ENCODE measurements at regions not wholly inside any gene's neighbourhood (a gene's known extent, or its start where the extent isn't known, plus 50 kb on each side); places are given as distances from the start of the nearest gene placed in this dataset.

GRCh38 chr6:95681736-95682135, 104.4 kb downstream of the MANEA start:
- no peak overlapping the region for H2AFZ ChIP-seq (ENCODE audit: low read length)
- no peak overlapping the region for H2BK5ac ChIP-seq (ENCODE audit: low read length)
- H2AK5ac ChIP-seq (ENCODE audit: low read depth, low read length), result no peak overlapping the region
- H3K18ac ChIP-seq (ENCODE audit: low read length), result no peak overlapping the region
- H2BK12ac ChIP-seq (ENCODE audit: low read length), result no peak overlapping the region
- H3K9ac ChIP-seq (ENCODE audit: low read depth, low read length, poor library complexity), result no peak overlapping the region
- H3K4ac ChIP-seq (ENCODE audit: low read length), result no peak overlapping the region
- H2BK15ac ChIP-seq (ENCODE audit: low read length), result no peak overlapping the region
- no peak overlapping the region for H4K8ac ChIP-seq (ENCODE audit: low read depth, low read length)
- no peak overlapping the region for H4K91ac ChIP-seq (ENCODE audit: low read depth, low read length, poor library complexity)
- H3K4me3 ChIP-seq (ENCODE audit: low read length in 2 of 2), result no peak overlapping the region
- no CpG with 5 or more reads among the region's 2 CpGs for WGBS, 2 donors (ENCODE audit: extremely low coverage in 2 of 2, insufficient read length in 2 of 2, insufficient replicate concordance in 1 of 2)
- no peak for DNase-seq (ENCODE audit: low spot score)
- H3K27me3 ChIP-seq (ENCODE audit: control insufficient read depth in 3 of 3, insufficient read depth in 3 of 3, low read depth in 1 of 3, low read length in 3 of 3), result no peaks in the 10 kb centered on the region
- H3K23ac ChIP-seq (ENCODE audit: low read depth, low read length, poor library complexity), result no peak overlapping the region
- H3K9me3 ChIP-seq (replicated peaks in 1 of 2; ENCODE audit: control insufficient read depth in 2 of 2, insufficient read depth in 1 of 2, low read depth in 1 of 2, low read length in 2 of 2), result no peaks in the 10 kb centered on the region
- no peak overlapping the region for H3K27ac ChIP-seq (replicated peaks; ENCODE audit: low read length)
- H3K79me1 ChIP-seq (ENCODE audit: low read depth, low read length), result no peaks in the 10 kb centered on the region
- H3K4me2 ChIP-seq (ENCODE audit: insufficient read depth, low read length, poor library complexity, severe bottlenecking), result no peak overlapping the region
- H3K36me3 ChIP-seq (replicated peaks in 1 of 2; ENCODE audit: control insufficient read depth in 2 of 2, insufficient read depth in 2 of 2, low read length in 2 of 2), result no peaks in the 10 kb centered on the region
- no peak overlapping the region for H2BK120ac ChIP-seq (ENCODE audit: low read depth, low read length)
- H3K14ac ChIP-seq (ENCODE audit: low read length), result no peak overlapping the region
- peaks cover 1 to 5% of the 10 kb centered on the region in 2 donors for H3K4me1 ChIP-seq (ENCODE audit: control insufficient read depth in 2 of 2, insufficient read depth in 1 of 2, low read depth in 1 of 2, low read length in 2 of 2)

GRCh38 chr6:95682476-95682875, 105.1 kb downstream of the MANEA start:
- Histone ChIP-seq H2BK15ac (ENCODE audit: low read length) (no peak overlapping the region), H3K36me3 (replicated peaks in 1 of 2; ENCODE audit: control insufficient read depth in 2 of 2, insufficient read depth in 2 of 2, low read length in 2 of 2) (no peaks in the 10 kb centered on the region), H3K4me1 (ENCODE audit: control insufficient read depth in 2 of 2, insufficient read depth in 1 of 2, low read depth in 1 of 2, low read length in 2 of 2) (peaks cover 1 to 5% of the 10 kb centered on the region in 2 donors), H3K14ac (ENCODE audit: low read length) (no peak overlapping the region), H3K4ac (ENCODE audit: low read length) (no peak overlapping the region), H3K4me3 (ENCODE audit: low read length in 2 of 2) (no peak overlapping the region), H2AK5ac (ENCODE audit: low read depth, low read length) (no peak overlapping the region), H3K18ac (ENCODE audit: low read length) (no peak overlapping the region), H3K27ac (replicated peaks; ENCODE audit: low read length) (no peak overlapping the region), H4K8ac (ENCODE audit: low read depth, low read length) (no peak overlapping the region), H3K9ac (ENCODE audit: low read depth, low read length, poor library complexity) (no peak overlapping the region), H3K9me3 (replicated peaks in 1 of 2; ENCODE audit: control insufficient read depth in 2 of 2, insufficient read depth in 1 of 2, low read depth in 1 of 2, low read length in 2 of 2) (no peaks in the 10 kb centered on the region), H2BK120ac (ENCODE audit: low read depth, low read length) (no peak overlapping the region), H2AFZ (ENCODE audit: low read length) (no peak overlapping the region), H3K23ac (ENCODE audit: low read depth, low read length, poor library complexity) (no peak overlapping the region), H4K91ac (ENCODE audit: low read depth, low read length, poor library complexity) (no peak overlapping the region), H2BK12ac (ENCODE audit: low read length) (no peak overlapping the region), H3K79me1 (ENCODE audit: low read depth, low read length) (no peaks in the 10 kb centered on the region), H3K4me2 (ENCODE audit: insufficient read depth, low read length, poor library complexity, severe bottlenecking) (no peak overlapping the region), H2BK5ac (ENCODE audit: low read length) (no peak overlapping the region), H3K27me3 (ENCODE audit: control insufficient read depth in 3 of 3, insufficient read depth in 3 of 3, low read depth in 1 of 3, low read length in 3 of 3) (no peaks in the 10 kb centered on the region)
- DNase-seq (ENCODE audit: low spot score), result no peak
- WGBS, 2 donors (ENCODE audit: extremely low coverage in 2 of 2, insufficient read length in 2 of 2, insufficient replicate concordance in 1 of 2), result no CpG with 5 or more reads among the region's 1 CpG

- no peak overlapping the region for H2AFZ ChIP-seq (ENCODE audit: low read length)
- no peaks in the 10 kb centered on the region for H3K9me3 ChIP-seq (replicated peaks in 1 of 2; ENCODE audit: control insufficient read depth in 2 of 2, insufficient read depth in 1 of 2, low read depth in 1 of 2, low read length in 2 of 2)
- H3K4ac ChIP-seq (ENCODE audit: low read length), result no peak overlapping the region
- H4K8ac ChIP-seq (ENCODE audit: low read depth, low read length), result no peak overlapping the region
- H2BK12ac ChIP-seq (ENCODE audit: low read length), result no peak overlapping the region
- H4K91ac ChIP-seq (ENCODE audit: low read depth, low read length, poor library complexity), result no peak overlapping the region
- no peaks in the 10 kb centered on the region for H3K79me1 ChIP-seq (ENCODE audit: low read depth, low read length)
- H3K27me3 ChIP-seq (ENCODE audit: control insufficient read depth in 3 of 3, insufficient read depth in 3 of 3, low read depth in 1 of 3, low read length in 3 of 3), result no peaks in the 10 kb centered on the region
- WGBS, 2 donors (ENCODE audit: extremely low coverage in 2 of 2, insufficient read length in 2 of 2, insufficient replicate concordance in 1 of 2), result no CpG with 5 or more reads among the region's 3 CpGs
- no peak overlapping the region for H2BK15ac ChIP-seq (ENCODE audit: low read length)
- H3K36me3 ChIP-seq (replicated peaks in 1 of 2; ENCODE audit: control insufficient read depth in 2 of 2, insufficient read depth in 2 of 2, low read length in 2 of 2), result no peaks in the 10 kb centered on the region
- H3K27ac ChIP-seq (replicated peaks; ENCODE audit: low read length), result no peak overlapping the region
- no peak overlapping the region for H3K4me2 ChIP-seq (ENCODE audit: insufficient read depth, low read length, poor library complexity, severe bottlenecking)
- H3K18ac ChIP-seq (ENCODE audit: low read length), result no peak overlapping the region
- peaks cover 3 to 5% of the 10 kb centered on the region in 2 donors for H3K4me1 ChIP-seq (ENCODE audit: control insufficient read depth in 2 of 2, insufficient read depth in 1 of 2, low read depth in 1 of 2, low read length in 2 of 2)
- peak; percentile 9 for DNase-seq (ENCODE audit: low spot score)
- no peak overlapping the region for H2BK5ac ChIP-seq (ENCODE audit: low read length)
- H3K4me3 ChIP-seq (ENCODE audit: low read length in 2 of 2), result no peak overlapping the region
- H2AK5ac ChIP-seq (ENCODE audit: low read depth, low read length), result no peak overlapping the region
- no peak overlapping the region for H2BK120ac ChIP-seq (ENCODE audit: low read depth, low read length)
- H3K23ac ChIP-seq (ENCODE audit: low read depth, low read length, poor library complexity), result no peak overlapping the region
- no peak overlapping the region for H3K14ac ChIP-seq (ENCODE audit: low read length)
- no peak overlapping the region for H3K9ac ChIP-seq (ENCODE audit: low read depth, low read length, poor library complexity)
These were observed 108.5 kb downstream of the MANEA start for GRCh38 chr6:95685822-95686221.

- Histone ChIP-seq H3K27ac (replicated peaks; ENCODE audit: low read length) (no peak overlapping the region), H2AK5ac (ENCODE audit: low read depth, low read length) (no peak overlapping the region), H3K36me3 (replicated peaks in 1 of 2; ENCODE audit: control insufficient read depth in 2 of 2, insufficient read depth in 2 of 2, low read length in 2 of 2) (no peaks in the 10 kb centered on the region), H3K4me3 (ENCODE audit: low read length in 2 of 2) (no peak overlapping the region), H4K8ac (ENCODE audit: low read depth, low read length) (no peak overlapping the region), H3K23ac (ENCODE audit: low read depth, low read length, poor library complexity) (no peak overlapping the region), H2BK12ac (ENCODE audit: low read length) (no peak overlapping the region), H3K4me2 (ENCODE audit: insufficient read depth, low read length, poor library complexity, severe bottlenecking) (no peak overlapping the region), H2AFZ (ENCODE audit: low read length) (no peak overlapping the region), H3K9ac (ENCODE audit: low read depth, low read length, poor library complexity) (no peak overlapping the region), H3K27me3 (ENCODE audit: control insufficient read depth in 3 of 3, insufficient read depth in 3 of 3, low read depth in 1 of 3, low read length in 3 of 3) (no peaks in the 10 kb centered on the region), H4K91ac (ENCODE audit: low read depth, low read length, poor library complexity) (no peak overlapping the region), H3K9me3 (replicated peaks in 1 of 2; ENCODE audit: control insufficient read depth in 2 of 2, insufficient read depth in 1 of 2, low read depth in 1 of 2, low read length in 2 of 2) (no peaks in the 10 kb centered on the region), H2BK120ac (ENCODE audit: low read depth, low read length) (no peak overlapping the region), H2BK5ac (ENCODE audit: low read length) (no peak overlapping the region), H3K18ac (ENCODE audit: low read length) (no peak overlapping the region), H3K4ac (ENCODE audit: low read length) (no peak overlapping the region), H2BK15ac (ENCODE audit: low read length) (no peak overlapping the region), H3K4me1 (ENCODE audit: control insufficient read depth in 2 of 2, insufficient read depth in 1 of 2, low read depth in 1 of 2, low read length in 2 of 2) (peaks cover 3 to 5% of the 10 kb centered on the region in 2 donors), H3K79me1 (ENCODE audit: low read depth, low read length) (no peaks in the 10 kb centered on the region), H3K14ac (ENCODE audit: low read length) (no peak overlapping the region)
- no peak for DNase-seq (ENCODE audit: low spot score)
- no CpG with 5 or more reads among the region's 3 CpGs for WGBS, 2 donors (ENCODE audit: extremely low coverage in 2 of 2, insufficient read length in 2 of 2, insufficient replicate concordance in 1 of 2)
These were observed 108.9 kb downstream of the MANEA start for GRCh38 chr6:95686272-95686671.
